ENCODE measurements at regions not wholly inside any gene's neighbourhood (a gene's known extent, or its start where the extent isn't known, plus 50 kb on each side); places are given as distances from the start of the nearest gene placed in this dataset.

DNA sequence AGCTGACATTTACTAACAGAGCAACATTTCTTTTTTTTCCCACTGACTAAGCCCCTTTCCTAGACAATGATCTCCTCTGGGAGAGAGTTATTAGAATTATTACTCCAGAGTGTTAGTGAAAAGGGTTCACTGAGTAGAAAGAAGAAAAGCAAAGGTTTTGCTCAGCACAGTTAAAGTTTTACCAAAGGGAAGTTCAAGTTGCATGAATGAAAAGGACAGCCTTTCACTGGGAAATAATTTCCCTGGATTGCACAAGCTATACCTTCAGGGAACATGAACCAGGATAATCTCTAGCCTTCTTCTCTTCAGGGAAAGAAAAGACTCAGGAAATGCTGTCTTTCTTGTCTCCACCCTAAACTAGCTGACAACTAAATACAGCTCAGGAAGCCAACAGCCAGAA, 71.4 kb upstream of the ESRRG start:
- Histone ChIP-seq H3K9me3 (replicated peaks; ENCODE audit: control insufficient read depth, insufficient read depth, low read depth, low read length) (no peaks in the 10 kb centered on the region), H3K36me3 (ENCODE audit: control insufficient read depth, insufficient read depth, low read length) (no peaks in the 10 kb centered on the region), H3K4me2 (ENCODE audit: insufficient read depth, low read length) (no peak overlapping the region), H3K9me1 (ENCODE audit: control insufficient read depth, insufficient read depth, low read length) (no peaks in the 10 kb centered on the region), H3K27me3 (ENCODE audit: control insufficient read depth in 2 of 2, insufficient read depth in 2 of 2, low read length in 2 of 2) (no peaks in the 10 kb centered on the region), H3K9ac (ENCODE audit: insufficient read depth in 1 of 2, low read depth in 2 of 2, low read length in 2 of 2) (no peak overlapping the region), H3K79me2 (ENCODE audit: control insufficient read depth, insufficient read depth, low read length) (no peaks in the 10 kb centered on the region), H2AFZ (ENCODE audit: low read depth, low read length) (no peak overlapping the region), H3K27ac (ENCODE audit: extremely low read depth, low read depth, low read length) (no peak overlapping the region), H4K20me1 (replicated peaks; ENCODE audit: control insufficient read depth, insufficient read depth, low read length) (no peaks in the 10 kb centered on the region), H3K4me3 (no peak overlapping the region), H3K4me1 (replicated peaks in 1 of 2; ENCODE audit: control insufficient read depth in 2 of 2, insufficient read depth in 2 of 2, low read length in 2 of 2) (no peaks in the 10 kb centered on the region)
- ATAC-seq: no peak
- in situ Hi-C loops (cut with MboI) (no loop called here), intact Hi-C loops (cut with micrococcal nuclease) (no loop called here)
- BruUV-seq (replicated peaks): no TSS peak
- FAIRE-seq: no peak
- ChIA-PET CTCF (ENCODE audit: low intra/inter-chr PET ratio) (no interaction called here), POLR2A (no interaction called here)
- DNase-seq (ENCODE audit: extremely low read depth in 1 of 4, low spot score in 3 of 4): no peak
- TF ChIP-seq ILK (tag; IDR thresholded peaks at IDR 0.05; ENCODE audit: borderline replicate concordance, low read depth) (no peak), ZNF668 (CRISPR knock-in tag; IDR thresholded peaks at IDR 0.05) (no peak), ELF4 (CRISPR knock-in tag; IDR thresholded peaks at IDR 0.05) (no peak), PHTF2 (CRISPR knock-in tag; IDR thresholded peaks at IDR 0.05) (no peak), EWSR1 (IDR thresholded peaks at IDR 0.05; ENCODE audit: borderline replicate concordance, low read depth, partially characterized antibody) (no peak), SOX6 (IDR thresholded peaks at IDR 0.05) (no peak)
- TF ChIP-seq, protein P1, sequence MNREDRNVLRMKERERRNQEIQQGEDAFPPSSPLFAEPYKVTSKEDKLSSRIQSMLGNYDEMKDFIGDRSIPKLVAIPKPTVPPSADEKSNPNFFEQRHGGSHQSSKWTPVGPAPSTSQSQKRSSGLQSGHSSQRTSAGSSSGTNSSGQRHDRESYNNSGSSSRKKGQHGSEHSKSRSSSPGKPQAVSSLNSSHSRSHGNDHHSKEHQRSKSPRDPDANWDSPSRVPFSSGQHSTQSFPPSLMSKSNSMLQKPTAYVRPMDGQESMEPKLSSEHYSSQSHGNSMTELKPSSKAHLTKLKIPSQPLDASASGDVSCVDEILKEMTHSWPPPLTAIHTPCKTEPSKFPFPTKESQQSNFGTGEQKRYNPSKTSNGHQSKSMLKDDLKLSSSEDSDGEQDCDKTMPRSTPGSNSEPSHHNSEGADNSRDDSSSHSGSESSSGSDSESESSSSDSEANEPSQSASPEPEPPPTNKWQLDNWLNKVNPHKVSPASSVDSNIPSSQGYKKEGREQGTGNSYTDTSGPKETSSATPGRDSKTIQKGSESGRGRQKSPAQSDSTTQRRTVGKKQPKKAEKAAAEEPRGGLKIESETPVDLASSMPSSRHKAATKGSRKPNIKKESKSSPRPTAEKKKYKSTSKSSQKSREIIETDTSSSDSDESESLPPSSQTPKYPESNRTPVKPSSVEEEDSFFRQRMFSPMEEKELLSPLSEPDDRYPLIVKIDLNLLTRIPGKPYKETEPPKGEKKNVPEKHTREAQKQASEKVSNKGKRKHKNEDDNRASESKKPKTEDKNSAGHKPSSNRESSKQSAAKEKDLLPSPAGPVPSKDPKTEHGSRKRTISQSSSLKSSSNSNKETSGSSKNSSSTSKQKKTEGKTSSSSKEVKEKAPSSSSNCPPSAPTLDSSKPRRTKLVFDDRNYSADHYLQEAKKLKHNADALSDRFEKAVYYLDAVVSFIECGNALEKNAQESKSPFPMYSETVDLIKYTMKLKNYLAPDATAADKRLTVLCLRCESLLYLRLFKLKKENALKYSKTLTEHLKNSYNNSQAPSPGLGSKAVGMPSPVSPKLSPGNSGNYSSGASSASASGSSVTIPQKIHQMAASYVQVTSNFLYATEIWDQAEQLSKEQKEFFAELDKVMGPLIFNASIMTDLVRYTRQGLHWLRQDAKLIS (CRISPR knock-in tag; IDR thresholded peaks at IDR 0.05): no peak
- TF ChIP-seq, protein P2, sequence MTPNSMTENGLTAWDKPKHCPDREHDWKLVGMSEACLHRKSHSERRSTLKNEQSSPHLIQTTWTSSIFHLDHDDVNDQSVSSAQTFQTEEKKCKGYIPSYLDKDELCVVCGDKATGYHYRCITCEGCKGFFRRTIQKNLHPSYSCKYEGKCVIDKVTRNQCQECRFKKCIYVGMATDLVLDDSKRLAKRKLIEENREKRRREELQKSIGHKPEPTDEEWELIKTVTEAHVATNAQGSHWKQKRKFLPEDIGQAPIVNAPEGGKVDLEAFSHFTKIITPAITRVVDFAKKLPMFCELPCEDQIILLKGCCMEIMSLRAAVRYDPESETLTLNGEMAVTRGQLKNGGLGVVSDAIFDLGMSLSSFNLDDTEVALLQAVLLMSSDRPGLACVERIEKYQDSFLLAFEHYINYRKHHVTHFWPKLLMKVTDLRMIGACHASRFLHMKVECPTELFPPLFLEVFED (CRISPR knock-in tag; conservative IDR thresholded peaks at IDR 0.05): no peak
- TF ChIP-seq, protein P3, sequence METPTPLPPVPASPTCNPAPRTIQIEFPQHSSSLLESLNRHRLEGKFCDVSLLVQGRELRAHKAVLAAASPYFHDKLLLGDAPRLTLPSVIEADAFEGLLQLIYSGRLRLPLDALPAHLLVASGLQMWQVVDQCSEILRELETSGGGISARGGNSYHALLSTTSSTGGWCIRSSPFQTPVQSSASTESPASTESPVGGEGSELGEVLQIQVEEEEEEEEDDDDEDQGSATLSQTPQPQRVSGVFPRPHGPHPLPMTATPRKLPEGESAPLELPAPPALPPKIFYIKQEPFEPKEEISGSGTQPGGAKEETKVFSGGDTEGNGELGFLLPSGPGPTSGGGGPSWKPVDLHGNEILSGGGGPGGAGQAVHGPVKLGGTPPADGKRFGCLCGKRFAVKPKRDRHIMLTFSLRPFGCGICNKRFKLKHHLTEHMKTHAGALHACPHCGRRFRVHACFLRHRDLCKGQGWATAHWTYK (CRISPR knock-in tag; IDR thresholded peaks at IDR 0.05): no peak
- TF ChIP-seq, protein P4, sequence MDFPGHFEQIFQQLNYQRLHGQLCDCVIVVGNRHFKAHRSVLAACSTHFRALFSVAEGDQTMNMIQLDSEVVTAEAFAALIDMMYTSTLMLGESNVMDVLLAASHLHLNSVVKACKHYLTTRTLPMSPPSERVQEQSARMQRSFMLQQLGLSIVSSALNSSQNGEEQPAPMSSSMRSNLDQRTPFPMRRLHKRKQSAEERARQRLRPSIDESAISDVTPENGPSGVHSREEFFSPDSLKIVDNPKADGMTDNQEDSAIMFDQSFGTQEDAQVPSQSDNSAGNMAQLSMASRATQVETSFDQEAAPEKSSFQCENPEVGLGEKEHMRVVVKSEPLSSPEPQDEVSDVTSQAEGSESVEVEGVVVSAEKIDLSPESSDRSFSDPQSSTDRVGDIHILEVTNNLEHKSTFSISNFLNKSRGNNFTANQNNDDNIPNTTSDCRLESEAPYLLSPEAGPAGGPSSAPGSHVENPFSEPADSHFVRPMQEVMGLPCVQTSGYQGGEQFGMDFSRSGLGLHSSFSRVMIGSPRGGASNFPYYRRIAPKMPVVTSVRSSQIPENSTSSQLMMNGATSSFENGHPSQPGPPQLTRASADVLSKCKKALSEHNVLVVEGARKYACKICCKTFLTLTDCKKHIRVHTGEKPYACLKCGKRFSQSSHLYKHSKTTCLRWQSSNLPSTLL (IDR thresholded peaks at IDR 0.05): no peak
- TF ChIP-seq, protein P5, sequence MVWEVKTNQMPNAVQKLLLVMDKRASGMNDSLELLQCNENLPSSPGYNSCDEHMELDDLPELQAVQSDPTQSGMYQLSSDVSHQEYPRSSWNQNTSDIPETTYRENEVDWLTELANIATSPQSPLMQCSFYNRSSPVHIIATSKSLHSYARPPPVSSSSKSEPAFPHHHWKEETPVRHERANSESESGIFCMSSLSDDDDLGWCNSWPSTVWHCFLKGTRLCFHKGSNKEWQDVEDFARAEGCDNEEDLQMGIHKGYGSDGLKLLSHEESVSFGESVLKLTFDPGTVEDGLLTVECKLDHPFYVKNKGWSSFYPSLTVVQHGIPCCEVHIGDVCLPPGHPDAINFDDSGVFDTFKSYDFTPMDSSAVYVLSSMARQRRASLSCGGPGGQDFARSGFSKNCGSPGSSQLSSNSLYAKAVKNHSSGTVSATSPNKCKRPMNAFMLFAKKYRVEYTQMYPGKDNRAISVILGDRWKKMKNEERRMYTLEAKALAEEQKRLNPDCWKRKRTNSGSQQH (CRISPR knock-in tag; IDR thresholded peaks at IDR 0.05): no peak
